ENCODE measurements at regions not wholly inside any gene's neighbourhood (a gene's known extent, or its start where the extent isn't known, plus 50 kb on each side); places are given as distances from the start of the nearest gene placed in this dataset.
"Not testable (repeated sequence)": the region's sequence is repeated elsewhere in the genome, so short reads cannot be mapped to it uniquely, and the experiment has no call there.

DNA sequence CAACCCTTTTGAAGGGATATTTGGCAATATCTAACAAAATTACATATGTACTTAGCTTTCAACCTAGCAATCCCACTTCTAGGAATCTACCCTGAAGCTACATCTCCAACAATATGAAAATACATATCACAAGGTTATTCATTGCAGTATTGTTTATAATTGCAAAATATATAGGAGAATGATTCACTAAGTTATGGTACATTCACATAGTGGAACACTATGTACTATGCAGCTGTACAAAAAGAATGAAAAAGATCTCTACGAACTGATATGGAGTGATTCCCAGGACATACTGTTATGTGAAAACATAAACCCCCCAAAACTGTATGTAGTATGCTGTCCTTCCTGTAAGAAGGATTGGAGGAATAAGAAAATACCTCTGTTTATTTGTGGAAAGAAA is 62.1 kb downstream of the SYT15B start:
- not testable (repeated sequence) for TF ChIP-seq POLR2A, POLR2AphosphoS5 (IDR thresholded peaks at IDR 0.05)
- TF ChIP-seq, protein P1, sequence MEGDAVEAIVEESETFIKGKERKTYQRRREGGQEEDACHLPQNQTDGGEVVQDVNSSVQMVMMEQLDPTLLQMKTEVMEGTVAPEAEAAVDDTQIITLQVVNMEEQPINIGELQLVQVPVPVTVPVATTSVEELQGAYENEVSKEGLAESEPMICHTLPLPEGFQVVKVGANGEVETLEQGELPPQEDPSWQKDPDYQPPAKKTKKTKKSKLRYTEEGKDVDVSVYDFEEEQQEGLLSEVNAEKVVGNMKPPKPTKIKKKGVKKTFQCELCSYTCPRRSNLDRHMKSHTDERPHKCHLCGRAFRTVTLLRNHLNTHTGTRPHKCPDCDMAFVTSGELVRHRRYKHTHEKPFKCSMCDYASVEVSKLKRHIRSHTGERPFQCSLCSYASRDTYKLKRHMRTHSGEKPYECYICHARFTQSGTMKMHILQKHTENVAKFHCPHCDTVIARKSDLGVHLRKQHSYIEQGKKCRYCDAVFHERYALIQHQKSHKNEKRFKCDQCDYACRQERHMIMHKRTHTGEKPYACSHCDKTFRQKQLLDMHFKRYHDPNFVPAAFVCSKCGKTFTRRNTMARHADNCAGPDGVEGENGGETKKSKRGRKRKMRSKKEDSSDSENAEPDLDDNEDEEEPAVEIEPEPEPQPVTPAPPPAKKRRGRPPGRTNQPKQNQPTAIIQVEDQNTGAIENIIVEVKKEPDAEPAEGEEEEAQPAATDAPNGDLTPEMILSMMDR (IDR thresholded peaks at IDR 0.05), result not testable (repeated sequence)
